Esophagus muscularis mucosa (tissue), 4 donors: ENCODE measurements at regions not wholly inside any gene's neighbourhood (a gene's known extent, or its start where the extent isn't known, plus 50 kb on each side); places are given as distances from the start of the nearest gene placed in this dataset.

Source experiments
- DNase-seq: peaks from one replicate; pipeline ENCODE4 v3.0.0-alpha.2; 2017; ENCODE audit errors: extremely low spot score
- H3K27ac ChIP-seq, 4 donors: fragments of 200-600 bp; sonication (generic); replicated peaks in 1 of 4; 1 replicate in 3 of 4; 2 replicates in 1 of 4; pipeline ENCODE4 v1.5.1; 2016 to 2019; ENCODE audit warnings: mild to moderate bottlenecking in 1 of 4
- H3K27me3 ChIP-seq, 4 donors: fragments of 200-600 bp; sonication (generic); one replicate each; pipeline versions ENCODE4 v1.5.1 to v1.6.0; 2016 to 2019
- H3K36me3 ChIP-seq, 4 donors: fragments of 200-600 bp; sonication (generic); one replicate each; pipeline ENCODE4 v1.5.1; 2016 to 2019
- H3K4me1 ChIP-seq, 4 donors: fragments of 200-600 bp; sonication (generic); one replicate each; pipeline ENCODE4 v1.5.1; 2016 to 2019
- H3K4me3 ChIP-seq, 4 donors: fragments of 200-600 bp; sonication (generic); 1 replicate in 2 of 4; 2 replicates in 2 of 4; pipeline ENCODE4 v1.5.1; 2016 to 2019; ENCODE audit warnings: mild to moderate bottlenecking in 4 of 4, moderate library complexity in 1 of 4
- H3K9me3 ChIP-seq, 4 donors: fragments of 200-600 bp; sonication (generic); 1 replicate in 3 of 4; 2 replicates in 1 of 4; pipeline ENCODE4 v1.5.1; 2016 to 2019
- EP300 ChIP-seq: sonication (generic); formaldehyde crosslinking; IDR thresholded peaks from one replicate; pipeline ENCODE4 v1.6.1; 2017; ENCODE audit warnings: antibody characterized with exemption
- POLR2A ChIP-seq: fragments of 450-650 bp; IDR thresholded peaks from one replicate; pipeline ENCODE4 v1.6.1; 2017; ENCODE audit warnings: antibody characterized with exemption, moderate library complexity, mild to moderate bottlenecking, low read depth
- POLR2AphosphoS5 ChIP-seq, 2 donors: sonication (generic); formaldehyde crosslinking; IDR thresholded peaks; one replicate each; pipeline ENCODE4 v1.6.1; 2017; ENCODE audit warnings: antibody characterized with exemption in 2 of 2
- WGBS: methylation state at CpG from one replicate; pipeline ENCODE4 v1.1.5; 2018; 5-methylcytosine and 5-hydroxymethylcytosine counted together
- intact Hi-C: fragments of 100-400 bp; cut with DNase I; formaldehyde crosslinking; loops from one replicate; pipeline ENCODE4 v1.15.1; 2023
- TF ChIP-seq, protein P1 (sequence below), 3 experiments: fragments of 200-600 bp in 2 of 3; fragments of 450-650 bp in 1 of 3; sonication (generic) in 2 of 3; IDR thresholded peaks; one replicate each; pipeline ENCODE4 v1.5.1; 2017 to 2019; ENCODE audit warnings: antibody characterized with exemption in 3 of 3, mild to moderate bottlenecking in 2 of 3, moderate library complexity in 1 of 3

GRCh38 chr11:114938799-114939198 is 260.5 kb downstream of the NXPE2 start:
- no peaks in the 10 kb centered on the region for H3K36me3 ChIP-seq
- no peak overlapping the region for H3K4me3 ChIP-seq
- TF ChIP-seq POLR2A (no peak), POLR2AphosphoS5 (IDR thresholded peaks at IDR 0.05) (no peak), EP300 (no peak)
- TF ChIP-seq, protein P1, sequence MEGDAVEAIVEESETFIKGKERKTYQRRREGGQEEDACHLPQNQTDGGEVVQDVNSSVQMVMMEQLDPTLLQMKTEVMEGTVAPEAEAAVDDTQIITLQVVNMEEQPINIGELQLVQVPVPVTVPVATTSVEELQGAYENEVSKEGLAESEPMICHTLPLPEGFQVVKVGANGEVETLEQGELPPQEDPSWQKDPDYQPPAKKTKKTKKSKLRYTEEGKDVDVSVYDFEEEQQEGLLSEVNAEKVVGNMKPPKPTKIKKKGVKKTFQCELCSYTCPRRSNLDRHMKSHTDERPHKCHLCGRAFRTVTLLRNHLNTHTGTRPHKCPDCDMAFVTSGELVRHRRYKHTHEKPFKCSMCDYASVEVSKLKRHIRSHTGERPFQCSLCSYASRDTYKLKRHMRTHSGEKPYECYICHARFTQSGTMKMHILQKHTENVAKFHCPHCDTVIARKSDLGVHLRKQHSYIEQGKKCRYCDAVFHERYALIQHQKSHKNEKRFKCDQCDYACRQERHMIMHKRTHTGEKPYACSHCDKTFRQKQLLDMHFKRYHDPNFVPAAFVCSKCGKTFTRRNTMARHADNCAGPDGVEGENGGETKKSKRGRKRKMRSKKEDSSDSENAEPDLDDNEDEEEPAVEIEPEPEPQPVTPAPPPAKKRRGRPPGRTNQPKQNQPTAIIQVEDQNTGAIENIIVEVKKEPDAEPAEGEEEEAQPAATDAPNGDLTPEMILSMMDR (IDR thresholded peaks at IDR 0.05) = no peak
- H3K27me3 ChIP-seq = no peaks in the 10 kb centered on the region
- intact Hi-C loops = no loop called here
- H3K9me3 ChIP-seq = peaks cover 0 to 13% (median 3%) of the 10 kb centered on the region in 4 donors
- WGBS = 79% methylated on average over 3 of the region's 3 CpGs
- H3K4me1 ChIP-seq = no peaks in the 10 kb centered on the region
- no peak overlapping the region for H3K27ac ChIP-seq
- no peak for DNase-seq

DNA sequence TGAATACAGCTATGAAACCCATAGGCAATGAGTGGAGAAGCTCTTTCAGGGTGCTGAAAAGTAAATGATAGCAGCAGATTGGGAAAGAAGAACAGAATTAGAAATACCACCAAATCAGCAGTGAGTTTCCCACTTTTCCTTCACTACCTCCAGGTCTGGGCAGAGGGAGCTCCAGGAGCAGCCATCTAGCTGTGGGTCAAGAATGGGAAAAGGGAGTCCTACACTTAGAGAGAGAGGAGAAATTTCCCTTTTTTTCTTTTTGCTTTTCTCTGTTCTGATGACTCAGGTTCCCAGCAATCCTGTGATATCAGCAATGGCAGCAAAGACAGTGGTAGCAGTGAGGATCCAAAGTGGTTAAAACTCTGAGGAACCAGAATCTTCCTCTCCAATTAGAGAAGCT is 263.9 kb downstream of the NXPE2 start:
- no peak for DNase-seq
- Histone ChIP-seq H3K27me3 (no peaks in the 10 kb centered on the region), H3K4me1 (no peaks in the 10 kb centered on the region), H3K36me3 (no peaks in the 10 kb centered on the region), H3K9me3 (peaks cover 0 to 13% (median 3%) of the 10 kb centered on the region in 4 donors), H3K27ac (no peak overlapping the region), H3K4me3 (no peak overlapping the region)
- intact Hi-C loops = no loop called here
- TF ChIP-seq, protein P1 (IDR thresholded peaks at IDR 0.05) = no peak
- TF ChIP-seq POLR2AphosphoS5 (IDR thresholded peaks at IDR 0.05) (no peak), POLR2A (no peak), EP300 (no peak)

- DNase-seq = no peak
- 80% methylated on average over 13 of the region's 13 CpGs for WGBS
- Histone ChIP-seq H3K36me3 (no peaks in the 10 kb centered on the region), H3K27ac (no peak overlapping the region), H3K9me3 (peaks cover 0 to 21% (median 4%) of the 10 kb centered on the region in 4 donors), H3K27me3 (peaks cover 0 to 10% (median 0%) of the 10 kb centered on the region in 4 donors), H3K4me1 (no peaks in the 10 kb centered on the region), H3K4me3 (no peak overlapping the region)
- intact Hi-C loops = no loop called here
- TF ChIP-seq, protein P1 (IDR thresholded peaks at IDR 0.05) = no peak
- TF ChIP-seq EP300 = no peak
- TF ChIP-seq POLR2A = no peak
- TF ChIP-seq POLR2AphosphoS5 (IDR thresholded peaks at IDR 0.05) = no peak
Measured at GRCh38 chr11:114949614-114950351, 271.5 kb downstream of the NXPE2 start.

GRCh38 chr11:114953039-114953438 is 274.7 kb downstream of the NXPE2 start:
- Histone ChIP-seq H3K4me1 (no peaks in the 10 kb centered on the region), H3K9me3 (peaks cover 0 to 21% (median 4%) of the 10 kb centered on the region in 4 donors), H3K27ac (no peak overlapping the region), H3K27me3 (peaks cover 0 to 32% (median 0%) of the 10 kb centered on the region in 4 donors), H3K4me3 (no peak overlapping the region), H3K36me3 (no peaks in the 10 kb centered on the region)
- no peak for TF ChIP-seq EP300
- TF ChIP-seq POLR2AphosphoS5 (IDR thresholded peaks at IDR 0.05) = no peak
- TF ChIP-seq POLR2A = no peak
- TF ChIP-seq, protein P1 (IDR thresholded peaks at IDR 0.05) = no peak
- no peak for DNase-seq
- intact Hi-C loops = no loop called here
- WGBS = 82% methylated on average over 1 of the region's 1 CpG

DNA sequence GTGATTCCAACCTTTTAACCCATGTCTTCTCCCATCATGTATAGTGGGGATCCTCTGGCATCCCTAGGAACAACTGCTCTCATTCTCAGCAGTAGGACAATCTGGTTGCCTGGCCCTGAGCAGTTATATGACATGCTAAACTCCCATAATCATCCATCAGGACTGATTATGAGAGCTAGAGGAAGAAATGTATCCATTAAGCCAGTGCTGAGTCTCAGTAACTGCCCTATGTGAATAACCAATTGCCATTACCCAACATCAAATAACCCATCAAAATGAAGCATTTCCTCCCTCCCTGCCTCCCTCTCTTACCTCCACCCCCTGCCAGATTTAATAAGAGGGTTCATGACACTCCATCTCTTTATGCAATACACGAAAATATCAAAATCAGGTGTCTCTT is 277.6 kb downstream of the NXPE2 start:
- Histone ChIP-seq H3K36me3 (no peaks in the 10 kb centered on the region), H3K4me1 (no peaks in the 10 kb centered on the region), H3K4me3 (no peak overlapping the region), H3K27me3 (peaks cover 0 to 32% (median 0%) of the 10 kb centered on the region in 4 donors), H3K27ac (no peak overlapping the region), H3K9me3 (peaks cover 0 to 12% (median 2%) of the 10 kb centered on the region in 4 donors)
- DNase-seq = no peak
- no peak for TF ChIP-seq EP300
- WGBS = 27% methylated on average over 1 of the region's 1 CpG
- intact Hi-C loops = no loop called here
